ENCODE measurements at regions not wholly inside any gene's neighbourhood (a gene's known extent, or its start where the extent isn't known, plus 50 kb on each side); places are given as distances from the start of the nearest gene placed in this dataset.

DNA sequence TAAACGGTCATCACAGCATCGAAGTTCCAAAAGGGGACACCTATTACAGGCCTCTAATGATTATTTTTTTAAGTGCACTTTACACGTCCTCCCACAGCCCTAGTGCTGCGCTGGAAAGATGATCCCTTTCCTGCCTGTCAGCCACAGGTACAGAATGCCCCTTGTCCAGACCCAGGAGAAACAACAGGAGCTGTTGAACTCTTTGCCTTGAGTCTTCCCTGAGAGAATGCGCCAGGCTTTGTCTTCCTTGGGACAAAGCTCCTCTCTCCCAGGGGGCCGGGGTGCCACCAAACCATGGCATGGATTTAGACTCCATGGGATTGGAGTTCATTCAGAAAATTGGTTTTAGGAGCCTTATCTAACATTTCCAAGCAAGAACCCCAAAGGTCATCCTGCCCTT lies 319.0 kb upstream of the SOX11 start:
- no peak for DNase-seq (ENCODE audit: low spot score)
- TF ChIP-seq, protein P1, sequence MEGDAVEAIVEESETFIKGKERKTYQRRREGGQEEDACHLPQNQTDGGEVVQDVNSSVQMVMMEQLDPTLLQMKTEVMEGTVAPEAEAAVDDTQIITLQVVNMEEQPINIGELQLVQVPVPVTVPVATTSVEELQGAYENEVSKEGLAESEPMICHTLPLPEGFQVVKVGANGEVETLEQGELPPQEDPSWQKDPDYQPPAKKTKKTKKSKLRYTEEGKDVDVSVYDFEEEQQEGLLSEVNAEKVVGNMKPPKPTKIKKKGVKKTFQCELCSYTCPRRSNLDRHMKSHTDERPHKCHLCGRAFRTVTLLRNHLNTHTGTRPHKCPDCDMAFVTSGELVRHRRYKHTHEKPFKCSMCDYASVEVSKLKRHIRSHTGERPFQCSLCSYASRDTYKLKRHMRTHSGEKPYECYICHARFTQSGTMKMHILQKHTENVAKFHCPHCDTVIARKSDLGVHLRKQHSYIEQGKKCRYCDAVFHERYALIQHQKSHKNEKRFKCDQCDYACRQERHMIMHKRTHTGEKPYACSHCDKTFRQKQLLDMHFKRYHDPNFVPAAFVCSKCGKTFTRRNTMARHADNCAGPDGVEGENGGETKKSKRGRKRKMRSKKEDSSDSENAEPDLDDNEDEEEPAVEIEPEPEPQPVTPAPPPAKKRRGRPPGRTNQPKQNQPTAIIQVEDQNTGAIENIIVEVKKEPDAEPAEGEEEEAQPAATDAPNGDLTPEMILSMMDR (IDR thresholded peaks at IDR 0.05; ENCODE audit: extremely low read depth, missing control alignments): no peak

DNA sequence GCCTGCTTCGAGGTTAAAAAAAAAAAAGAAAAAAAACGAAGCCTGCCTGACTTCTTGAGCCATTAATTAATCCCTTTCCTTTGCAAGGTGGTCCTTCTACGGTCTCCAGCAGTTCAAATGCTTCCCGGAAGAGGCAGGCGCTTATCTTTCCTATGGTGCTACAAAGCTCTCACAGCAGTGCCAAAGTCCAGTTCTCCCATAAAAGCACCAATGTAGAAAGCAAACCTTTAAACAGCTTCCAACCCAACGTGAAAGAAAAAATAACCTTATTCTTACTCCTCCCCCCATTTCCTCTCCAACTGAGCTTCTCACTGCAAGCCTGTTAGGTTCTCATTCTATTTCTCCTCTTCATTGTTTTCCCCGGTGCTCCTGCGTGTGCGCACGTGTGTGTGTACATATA lies 317.4 kb upstream of the SOX11 start:
- no peak for DNase-seq (ENCODE audit: low spot score)
- TF ChIP-seq, protein P1 (IDR thresholded peaks at IDR 0.05; ENCODE audit: extremely low read depth, missing control alignments): no peak

DNA sequence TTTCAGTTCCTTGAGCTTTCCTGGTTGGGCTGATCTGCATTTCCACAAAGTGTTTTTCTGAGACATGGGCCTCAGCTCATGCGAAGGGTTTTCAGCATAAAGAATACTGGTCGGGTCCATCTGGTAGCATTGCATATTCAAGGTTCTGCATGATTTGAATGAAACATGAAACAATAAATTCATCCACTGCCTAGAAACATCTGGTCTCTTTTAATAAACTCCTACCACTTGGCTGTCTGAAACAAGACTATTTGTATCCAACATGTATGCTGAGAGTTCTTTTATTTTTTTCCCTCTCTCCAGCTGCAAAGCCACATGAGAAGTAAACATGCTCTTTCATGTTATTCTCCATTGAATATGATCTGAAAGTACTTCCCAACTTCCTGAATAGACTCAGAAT lies 314.9 kb upstream of the SOX11 start:
- TF ChIP-seq, protein P1 (IDR thresholded peaks at IDR 0.05; ENCODE audit: extremely low read depth, missing control alignments): no peak
- DNase-seq (ENCODE audit: low spot score): no peak

DNA sequence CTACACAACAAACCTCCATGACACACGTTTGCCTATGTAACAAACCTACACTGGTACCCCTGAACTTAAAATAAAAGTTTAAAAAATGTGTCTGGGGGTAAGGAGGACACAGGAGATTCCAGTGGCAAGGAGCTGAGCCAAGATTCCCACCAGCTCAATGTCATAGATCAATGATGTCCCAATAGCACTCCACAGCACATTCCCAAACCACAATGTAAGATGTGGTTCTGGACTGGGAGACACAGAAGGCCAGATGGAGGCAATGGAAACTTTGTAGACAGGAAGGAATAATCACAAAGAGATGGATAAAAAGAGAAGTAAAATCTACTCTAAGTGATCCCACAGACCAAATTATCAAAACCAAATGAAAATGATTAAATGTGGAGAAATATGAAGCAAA lies 312.4 kb upstream of the SOX11 start:
- TF ChIP-seq, protein P1 (IDR thresholded peaks at IDR 0.05; ENCODE audit: extremely low read depth, missing control alignments): no peak
- no peak for DNase-seq (ENCODE audit: low spot score)

DNA sequence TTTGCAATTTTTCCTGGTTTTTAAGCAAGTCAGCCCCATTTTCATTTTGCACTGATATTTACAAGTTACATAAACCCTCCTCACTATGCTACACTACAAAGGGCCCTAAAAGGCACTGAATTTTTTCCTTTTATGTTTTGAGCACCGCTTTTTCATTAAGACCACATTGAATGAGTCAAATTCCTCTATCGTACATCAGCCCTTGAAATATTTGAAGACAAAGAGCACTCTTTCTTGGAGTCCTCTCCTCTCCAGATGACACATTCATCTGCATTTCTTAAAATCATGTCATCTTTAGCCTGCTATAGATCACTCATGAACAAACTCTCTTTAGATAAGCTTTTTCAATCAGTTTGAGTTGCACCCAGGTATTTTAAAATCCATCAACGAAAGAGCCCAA lies 306.6 kb upstream of the SOX11 start:
- TF ChIP-seq, protein P1 (IDR thresholded peaks at IDR 0.05; ENCODE audit: extremely low read depth, missing control alignments): no peak
- no peak for DNase-seq (ENCODE audit: low spot score)

DNA sequence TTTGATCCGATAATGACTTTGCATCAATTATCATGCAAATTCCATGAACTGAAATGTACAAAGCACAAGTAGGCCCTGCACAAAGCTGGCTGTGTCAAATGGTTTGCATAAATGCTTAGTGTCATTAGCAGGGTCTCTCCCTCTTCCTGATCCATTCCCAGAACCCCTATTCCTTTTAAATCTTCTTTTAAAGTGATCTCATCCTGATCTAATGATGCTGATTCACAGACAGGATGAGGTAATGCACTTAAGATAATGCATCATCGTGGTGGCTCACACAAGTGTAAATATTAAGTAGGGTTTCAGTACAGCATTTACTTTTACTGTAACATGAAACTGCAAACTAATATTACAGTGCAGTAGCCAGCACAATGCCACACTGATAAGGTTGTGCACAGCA lies 304.8 kb upstream of the SOX11 start:
- TF ChIP-seq, protein P1 (IDR thresholded peaks at IDR 0.05; ENCODE audit: extremely low read depth, missing control alignments): no peak
- DNase-seq (ENCODE audit: low spot score): no peak

DNA sequence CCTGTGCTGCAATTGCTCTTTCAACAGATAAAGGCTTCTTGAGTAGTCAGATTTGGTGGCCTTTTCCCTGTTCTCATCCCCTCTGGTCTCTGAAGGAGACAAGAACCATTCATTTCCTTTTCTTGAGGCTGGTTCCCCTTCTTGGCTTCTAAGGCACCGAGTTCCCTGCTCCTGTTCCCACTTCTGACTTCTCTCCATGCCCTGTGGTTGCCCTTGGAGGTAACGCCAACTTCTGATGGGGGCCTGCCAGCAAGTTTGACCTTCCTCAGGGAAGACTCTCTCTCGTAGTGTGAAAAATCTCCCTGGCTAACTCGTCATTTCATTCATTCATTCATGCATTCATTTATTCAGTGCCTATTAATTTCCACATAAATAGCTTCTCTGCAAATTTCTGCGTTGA lies 302.4 kb upstream of the SOX11 start:
- TF ChIP-seq, protein P1 (IDR thresholded peaks at IDR 0.05; ENCODE audit: extremely low read depth, missing control alignments): no peak
- DNase-seq (ENCODE audit: low spot score): no peak

Data from GM20000 (cell line).